ENCODE measurements at regions not wholly inside any gene's neighbourhood (a gene's known extent, or its start where the extent isn't known, plus 50 kb on each side); places are given as distances from the start of the nearest gene placed in this dataset.

DNA sequence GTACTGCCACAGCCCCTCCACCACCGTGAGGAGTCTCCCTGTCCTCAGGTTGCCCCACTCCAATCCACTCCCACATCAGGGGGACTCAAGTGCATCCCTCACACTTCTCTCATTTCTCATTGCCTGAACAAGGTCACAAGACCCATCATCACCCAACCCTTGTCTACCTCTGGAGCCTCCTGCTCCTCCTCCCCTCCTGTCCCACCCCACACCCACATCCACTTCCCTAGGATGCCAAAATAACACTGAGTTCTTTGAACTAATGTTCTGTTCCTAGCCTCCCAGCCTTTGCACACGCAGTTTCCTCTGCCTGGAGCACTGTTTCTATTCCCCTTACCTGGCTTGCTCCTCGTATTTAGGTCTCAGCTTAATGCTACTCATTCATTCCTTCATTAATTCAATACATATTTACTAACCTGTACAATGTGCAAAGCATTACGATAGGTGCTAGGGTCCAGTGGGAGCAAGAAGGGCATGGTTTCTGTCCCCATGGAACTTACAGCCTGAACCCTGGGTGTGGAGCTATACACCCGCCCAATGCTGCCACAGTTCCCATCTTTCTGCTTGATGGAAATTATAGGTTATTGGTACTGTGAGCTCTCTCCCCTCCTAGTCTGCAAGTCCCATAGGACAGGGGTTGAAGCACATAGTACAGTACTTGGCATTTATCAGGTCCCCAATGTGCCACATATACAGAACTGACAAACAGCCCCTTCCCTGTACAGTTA, 96.1 kb upstream of the GRIK3 start:
- no peak for DNase-seq (ENCODE audit: low spot score)

DNA sequence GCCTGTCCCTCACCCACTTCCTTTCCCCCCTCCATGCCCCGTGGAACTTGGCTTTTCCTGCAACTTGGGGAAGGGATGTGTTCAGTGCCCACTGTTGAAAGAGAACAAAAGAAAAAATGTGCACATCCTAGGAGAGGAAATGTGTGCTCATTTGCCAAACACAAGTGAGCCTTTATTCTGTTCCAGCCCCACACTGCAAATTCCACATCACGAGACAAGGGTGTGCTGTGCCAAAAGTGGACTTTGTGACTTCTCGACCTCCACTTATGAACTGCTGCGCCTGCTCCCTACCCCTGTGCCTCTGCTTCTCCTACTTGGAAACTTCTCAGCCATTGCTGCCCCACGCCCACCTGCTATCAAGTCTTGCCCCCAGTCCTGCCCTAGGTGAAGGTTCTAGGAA, 97.0 kb upstream of the GRIK3 start:
- peak; percentile 92 for DNase-seq (ENCODE audit: low spot score)

DNA sequence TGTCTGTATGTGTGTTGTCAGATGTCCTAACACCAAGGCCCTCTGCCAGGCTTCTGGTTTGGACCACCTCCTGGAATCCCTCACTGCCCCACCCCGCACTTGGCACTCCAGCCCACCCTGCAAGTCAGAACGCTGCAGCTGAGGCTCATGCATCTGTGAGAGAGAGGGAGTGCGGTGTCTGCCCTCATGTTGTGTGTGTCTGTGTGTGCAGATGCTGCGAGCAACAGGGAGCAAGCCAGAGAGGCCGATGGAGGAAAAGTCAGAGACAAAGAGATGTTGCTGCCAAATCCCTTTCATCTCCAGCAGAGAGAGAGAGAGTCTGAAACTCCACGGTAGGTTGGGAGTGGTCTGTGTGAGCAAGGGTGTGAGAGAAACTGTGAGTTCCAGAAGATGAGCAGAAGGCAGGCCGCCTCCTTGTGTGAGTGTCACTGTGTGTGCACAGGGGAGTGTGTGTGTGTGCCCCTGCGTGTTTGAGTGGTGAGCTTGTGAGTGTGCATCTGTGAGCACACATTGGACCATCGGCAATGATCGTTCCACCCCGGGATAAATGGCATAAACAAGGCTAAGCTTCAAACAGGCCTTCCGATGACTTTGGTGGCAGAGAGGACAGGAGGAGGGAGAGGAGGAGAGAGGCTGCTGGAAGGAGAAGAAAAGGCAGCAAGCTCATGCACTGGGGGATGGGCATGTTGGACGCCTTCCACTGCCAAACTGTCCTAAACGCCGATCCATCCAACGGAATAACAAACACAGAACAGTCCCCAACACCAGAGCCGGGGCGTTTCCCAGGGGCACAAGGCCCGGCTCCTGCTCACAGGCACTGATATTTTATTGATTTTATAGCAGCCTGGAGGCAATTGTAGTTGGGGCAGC, 99.2 kb upstream of the GRIK3 start:
- DNase-seq (ENCODE audit: low spot score): no peak

GRCh38 chr1:37134599-37134998, 100.3 kb upstream of the GRIK3 start:
- DNase-seq (ENCODE audit: low spot score): no peak

DNA sequence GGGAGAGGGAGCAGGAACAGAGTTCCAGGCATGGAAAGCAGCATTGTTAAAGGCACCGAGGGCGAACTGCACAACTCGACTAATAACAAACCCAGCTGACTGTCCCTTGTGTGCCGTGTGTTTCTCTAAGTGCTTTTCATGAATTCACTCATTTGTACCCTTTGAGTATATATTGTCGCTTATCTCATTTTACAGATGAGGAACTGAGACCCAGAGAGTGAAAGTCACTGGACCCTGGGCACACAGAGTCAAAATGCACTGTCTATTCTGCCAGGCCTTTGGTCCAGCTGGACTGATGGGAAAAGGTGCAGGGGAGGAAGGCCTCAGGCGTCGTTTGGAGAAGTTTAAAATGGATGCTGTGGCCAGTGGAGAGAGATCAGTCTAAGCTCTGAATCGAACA, 100.7 kb upstream of the GRIK3 start:
- DNase-seq (ENCODE audit: low spot score): no peak

- no peak for DNase-seq (ENCODE audit: low spot score)
Measured at GRCh38 chr1:37137014-37137413, 102.7 kb upstream of the GRIK3 start.

DNA sequence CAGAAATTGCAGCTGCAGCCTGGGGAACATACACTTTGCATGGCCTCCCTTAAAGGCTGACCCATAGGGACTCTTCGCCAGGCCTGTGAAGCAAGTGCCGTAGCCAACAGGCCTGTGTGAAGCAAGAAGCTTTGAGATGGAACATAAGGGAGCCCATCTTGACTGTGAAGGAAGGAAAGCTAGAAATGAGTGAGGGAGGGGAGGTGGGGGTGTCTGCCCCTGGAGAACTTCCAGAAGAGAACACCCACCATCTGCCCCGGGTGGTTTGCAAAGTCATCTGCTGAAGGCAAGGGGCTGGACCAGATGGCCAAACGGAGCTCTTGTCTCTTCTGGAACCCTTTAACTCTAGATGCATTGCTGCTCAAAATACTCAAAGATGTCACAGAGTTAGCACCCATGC, 103.3 kb upstream of the GRIK3 start:
- no peak for DNase-seq (ENCODE audit: low spot score)

DNA sequence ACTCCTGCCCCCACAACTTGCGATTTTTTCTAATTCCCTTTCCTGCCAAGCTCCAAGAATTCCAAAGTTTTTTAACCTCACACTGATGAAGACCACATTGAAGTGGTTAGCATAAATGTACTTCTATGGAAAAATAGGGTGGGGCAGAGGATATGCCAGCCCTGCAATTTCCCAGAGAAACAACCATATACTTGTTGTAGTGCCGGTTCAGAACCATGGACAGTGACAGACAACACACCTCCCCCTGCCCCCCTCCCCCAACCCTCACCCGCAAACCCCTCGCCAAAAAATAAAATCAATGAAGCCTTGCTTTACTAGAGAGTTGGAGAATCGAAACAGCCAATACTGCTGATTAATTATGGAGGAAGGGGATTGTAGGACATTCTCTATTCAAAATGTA, 109.5 kb upstream of the GRIK3 start:
- DNase-seq (ENCODE audit: low spot score): no peak

DNA sequence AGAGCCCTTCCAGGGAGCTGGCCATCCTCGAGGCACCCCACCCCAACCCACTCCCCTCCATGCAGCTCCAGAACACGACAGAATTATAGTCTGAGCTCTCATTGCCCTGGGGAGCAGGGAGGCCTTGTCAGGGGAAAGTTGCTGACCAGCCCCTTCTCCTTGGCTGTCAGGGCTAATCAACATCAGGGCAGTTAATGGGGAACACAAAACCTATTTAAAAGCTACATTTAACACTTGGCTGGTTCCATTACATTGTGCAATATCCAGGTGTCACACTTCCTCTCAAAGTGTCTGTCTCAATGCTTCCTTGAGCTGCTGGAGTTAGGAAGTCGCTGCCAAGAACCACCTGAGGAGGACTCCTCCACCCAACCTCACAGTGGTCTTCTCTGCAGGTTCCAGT, 111.8 kb upstream of the GRIK3 start:
- DNase-seq (ENCODE audit: low spot score): no peak

DNA sequence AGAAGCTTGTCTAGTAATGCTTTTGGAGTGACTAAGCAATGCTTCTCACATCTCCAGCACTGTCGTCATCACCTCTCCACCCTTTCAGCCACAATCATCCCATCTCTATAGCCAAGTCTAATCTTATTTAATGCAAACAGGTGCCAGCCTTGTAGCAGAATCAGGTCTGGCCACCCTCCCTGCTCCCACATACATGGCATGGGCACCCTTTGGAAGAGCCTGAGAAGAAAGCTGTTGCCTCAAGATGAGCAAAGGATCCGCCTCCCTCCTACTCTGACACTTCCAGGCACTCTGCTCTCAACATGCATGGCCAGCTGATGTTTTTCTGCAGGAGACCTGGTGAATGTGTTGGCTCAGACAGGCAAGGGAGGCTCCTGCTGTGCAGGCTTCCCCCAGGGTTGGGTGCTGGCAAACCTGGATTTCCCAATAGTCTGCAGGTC, 113.1 kb upstream of the GRIK3 start:
- DNase-seq (ENCODE audit: low spot score): no peak

DNA sequence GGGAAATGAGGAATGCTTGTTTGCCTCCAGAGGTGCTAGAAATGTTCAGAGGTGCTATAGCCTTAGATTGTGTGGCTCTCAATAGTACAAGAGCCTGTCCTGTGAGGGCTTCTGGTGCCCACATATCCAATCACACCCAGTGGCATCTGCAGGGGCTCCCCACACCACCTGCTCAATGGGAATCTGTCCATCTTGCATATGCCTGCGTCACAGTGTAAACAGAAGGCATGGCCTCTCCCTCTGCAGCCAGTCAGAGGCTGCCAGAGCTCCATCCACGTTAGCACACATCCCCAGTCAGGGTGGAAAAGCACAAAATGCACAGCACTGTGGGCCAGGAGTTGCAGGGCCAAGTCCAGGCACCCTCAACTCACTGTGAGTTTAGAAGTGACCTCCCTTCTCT, 113.6 kb upstream of the GRIK3 start:
- no peak for DNase-seq (ENCODE audit: low spot score)

DNA sequence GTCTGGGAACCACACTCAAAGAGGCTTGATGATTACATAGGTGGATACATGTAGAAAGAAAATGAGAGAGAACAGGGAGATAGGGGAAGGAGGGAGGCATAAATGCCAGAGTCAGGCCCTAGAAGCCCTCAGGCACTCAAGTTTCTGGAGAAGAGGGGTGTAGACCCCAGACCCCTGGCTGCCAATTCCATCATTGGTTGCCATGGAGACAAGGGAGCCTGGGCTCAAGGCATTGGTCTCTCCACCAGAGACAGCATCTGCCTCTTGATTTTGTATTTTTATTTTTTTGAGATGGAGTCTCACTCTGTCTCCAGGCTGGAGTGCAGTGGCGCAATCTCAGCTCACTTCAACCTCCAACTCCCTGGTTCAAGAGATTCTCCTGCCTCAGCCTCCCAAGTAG, 114.3 kb upstream of the GRIK3 start:
- no peak for DNase-seq (ENCODE audit: low spot score)

DNA sequence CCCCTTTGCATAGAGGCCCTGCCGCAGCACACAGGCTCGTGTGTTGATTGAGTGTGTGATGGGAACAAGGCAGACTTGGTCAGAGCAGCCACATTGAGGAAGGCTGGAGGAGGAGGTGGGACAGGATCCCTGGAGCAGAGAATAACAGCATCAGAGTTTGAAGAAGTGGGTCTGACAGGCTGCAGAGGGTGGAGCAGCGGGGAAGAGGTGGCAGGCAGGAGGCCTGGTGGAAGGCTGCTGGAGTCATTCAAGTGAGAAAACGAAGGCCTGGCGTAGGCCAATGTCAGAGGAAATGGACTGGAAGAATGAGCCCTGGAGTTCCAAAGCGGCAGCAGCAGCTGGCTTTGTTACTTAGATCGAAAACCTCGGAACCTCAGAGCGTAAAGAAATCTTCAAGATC, 115.0 kb upstream of the GRIK3 start:
- DNase-seq (ENCODE audit: low spot score): no peak

DNA sequence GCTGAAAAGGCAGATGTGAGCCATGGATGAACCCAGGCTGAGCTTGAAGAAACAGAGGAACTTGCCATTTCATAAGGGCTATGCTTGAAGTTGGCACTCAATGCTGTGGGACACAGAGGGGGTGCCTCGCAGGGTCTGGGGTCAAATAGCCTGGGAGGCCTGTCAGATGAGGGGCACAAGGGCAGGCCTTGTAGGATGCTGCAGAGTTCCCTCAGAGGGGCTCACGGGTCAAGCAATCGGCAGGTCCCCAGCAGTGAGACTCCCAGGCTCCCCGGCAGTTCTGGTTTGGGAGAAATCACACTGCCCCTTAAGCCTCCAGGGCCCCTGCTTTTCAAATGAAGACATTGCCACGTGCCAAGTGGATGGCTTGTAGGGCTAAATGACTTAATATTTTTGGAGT, 116.7 kb upstream of the GRIK3 start:
- DNase-seq (ENCODE audit: low spot score): no peak

DNA sequence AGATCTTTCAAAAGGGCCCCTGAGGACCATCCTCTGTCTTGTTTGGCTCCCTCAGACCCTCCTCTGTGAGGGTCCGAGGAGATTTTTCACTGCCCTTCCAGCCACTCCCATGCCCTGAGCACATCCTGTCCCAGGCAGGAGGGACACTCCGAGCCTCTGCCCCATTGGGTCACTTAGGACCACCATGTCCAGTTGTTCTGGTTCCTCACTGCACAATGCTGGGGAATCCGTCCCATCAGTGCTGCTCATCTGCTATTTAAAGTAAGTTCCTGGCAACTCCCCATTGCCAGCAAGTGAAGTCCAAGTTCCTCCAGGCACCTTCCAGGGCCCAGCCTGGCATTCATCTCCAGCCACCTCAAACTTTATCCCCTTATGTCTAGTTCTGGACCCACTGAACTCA, 117.5 kb upstream of the GRIK3 start:
- no peak for DNase-seq (ENCODE audit: low spot score)

GRCh38 chr1:37152491-37152890, 118.2 kb upstream of the GRIK3 start:
- DNase-seq (ENCODE audit: low spot score): no peak

GRCh38 chr1:37153116-37154100, 119.1 kb upstream of the GRIK3 start:
- DNase-seq (ENCODE audit: low spot score): no peak

GRCh38 chr1:37156646-37157045, 122.3 kb upstream of the GRIK3 start:
- DNase-seq (ENCODE audit: low spot score): no peak

DNA sequence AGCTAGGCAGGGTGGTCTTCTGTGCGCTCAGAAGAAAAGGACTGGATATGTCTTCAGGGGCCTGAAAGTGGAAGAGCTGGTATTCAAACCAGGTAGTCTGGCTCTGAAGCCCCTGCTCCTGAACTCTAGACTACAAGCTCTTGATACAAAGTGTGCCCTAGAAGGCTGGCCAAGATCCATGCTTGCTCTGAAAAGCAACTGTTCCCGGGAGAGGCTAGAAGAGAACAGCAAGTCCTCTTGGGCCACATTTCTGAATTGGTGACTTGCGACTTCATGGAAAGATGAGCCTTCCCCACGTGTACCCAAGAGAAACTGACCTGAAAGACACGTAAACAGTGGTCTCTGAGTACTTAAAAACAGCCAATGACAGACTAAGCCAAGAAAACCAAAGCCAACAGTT, 123.3 kb upstream of the GRIK3 start:
- DNase-seq (ENCODE audit: low spot score): peak; percentile 13

- peak; percentile 93 for DNase-seq (ENCODE audit: low spot score)
Measured at GRCh38 chr1:37158113-37158749, 123.9 kb upstream of the GRIK3 start.

- no peak for DNase-seq (ENCODE audit: low spot score)
Measured at GRCh38 chr1:37159102-37159501, 124.8 kb upstream of the GRIK3 start.

DNA sequence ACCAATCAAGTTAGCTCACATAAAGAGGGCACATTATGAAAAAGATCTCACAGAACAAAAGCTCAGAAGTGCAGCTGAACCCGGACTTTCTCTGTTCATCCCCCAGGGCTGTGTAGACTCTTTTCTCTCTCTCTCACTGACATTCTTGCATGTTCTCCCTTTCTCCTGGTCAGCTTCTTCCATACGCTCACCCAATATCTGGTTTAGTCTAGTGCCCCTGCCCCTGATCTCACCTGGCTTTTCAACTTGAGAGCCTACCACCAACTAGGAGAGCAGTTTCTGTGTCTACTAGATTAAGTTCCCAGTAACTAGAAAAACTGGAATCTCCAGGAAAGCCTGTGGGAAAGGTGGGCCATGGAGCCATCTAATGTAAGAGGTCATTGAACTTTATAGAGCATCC, 126.9 kb upstream of the GRIK3 start:
- DNase-seq (ENCODE audit: low spot score): no peak

All from COLO829 (cell line).